Type B pancreatic cell (in vitro differentiated cells): ENCODE measurements at regions not wholly inside any gene's neighbourhood (a gene's known extent, or its start where the extent isn't known, plus 50 kb on each side); places are given as distances from the start of the nearest gene placed in this dataset.

Experiments
- DNase-seq: peaks from one replicate; pipeline ENCODE4 v3.0.0; 2021; ENCODE audit warnings: mixed read lengths; ENCODE audit not compliant: unreplicated experiment; ENCODE audit errors: extremely low spot score
- H3K27ac Mint-ChIP-seq: 2 replicates; pipeline ENCODE4 v1.8.0; 2021; ENCODE audit warnings: mild to moderate bottlenecking, mixed read lengths
- H3K27me3 Mint-ChIP-seq: 2 replicates; pipeline ENCODE4 v1.8.0; 2021; ENCODE audit warnings: mixed read lengths
- H3K36me3 Mint-ChIP-seq: 2 replicates; pipeline ENCODE4 v1.8.0; 2021; ENCODE audit warnings: mixed read lengths
- H3K4me1 Mint-ChIP-seq: one replicate; pipeline ENCODE4 v1.8.0; 2021; ENCODE audit warnings: mixed read lengths; ENCODE audit not compliant: unreplicated experiment
- H3K4me3 Mint-ChIP-seq: 2 replicates; pipeline ENCODE4 v1.8.0; 2021; ENCODE audit warnings: mild to moderate bottlenecking, mixed read lengths
- H3K9me3 Mint-ChIP-seq: 2 replicates; pipeline ENCODE4 v1.8.0; 2021; ENCODE audit warnings: mixed read lengths
- TF ChIP-seq, protein P1 (sequence below): fragments of 200-600 bp; sonication (generic); conservative IDR thresholded peaks from 2 replicates; pipeline ENCODE4 v1.5.0; 2021; ENCODE audit warnings: antibody characterized with exemption, mild to moderate bottlenecking

DNA sequence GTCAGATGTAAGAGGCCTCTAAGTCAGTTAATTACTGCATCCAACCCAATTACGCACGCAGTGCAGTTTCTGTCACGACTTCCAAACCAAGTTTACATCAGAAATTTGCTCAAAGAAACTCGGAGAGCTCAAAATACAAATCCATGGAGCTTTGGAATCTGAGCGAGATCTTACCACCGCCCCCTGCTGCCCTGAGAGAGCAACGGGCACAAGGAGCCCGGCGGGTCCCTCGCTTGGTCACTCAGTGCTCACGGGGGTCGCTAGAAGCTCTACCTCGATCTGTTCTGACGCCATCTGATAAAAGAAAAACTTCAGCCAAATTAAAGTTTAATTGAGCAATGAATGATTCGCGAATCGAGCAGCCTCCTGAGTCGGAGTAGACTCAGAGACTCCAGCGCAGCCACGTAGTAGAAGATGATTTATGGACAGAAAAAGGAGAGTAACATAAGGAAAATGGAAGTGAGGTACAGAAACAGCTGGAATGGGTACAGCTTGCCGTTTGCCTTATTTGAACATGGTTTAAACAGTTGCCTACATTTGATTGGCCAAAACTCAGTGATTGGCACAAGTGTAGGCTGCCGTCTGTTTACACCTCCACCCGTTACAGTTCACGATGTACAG lies 232.7 kb upstream of the ATP10A start:
- Mint-ChIP-seq H3K36me3 (no peaks in the 10 kb centered on the region), H3K9me3 (no peaks in the 10 kb centered on the region), H3K27ac (no peak overlapping the region), H3K4me1 (peaks cover 13% of the 10 kb centered on the region), H3K27me3 (no peaks in the 10 kb centered on the region), H3K4me3 (no peak overlapping the region)
- no peak for DNase-seq
- TF ChIP-seq, protein P1, sequence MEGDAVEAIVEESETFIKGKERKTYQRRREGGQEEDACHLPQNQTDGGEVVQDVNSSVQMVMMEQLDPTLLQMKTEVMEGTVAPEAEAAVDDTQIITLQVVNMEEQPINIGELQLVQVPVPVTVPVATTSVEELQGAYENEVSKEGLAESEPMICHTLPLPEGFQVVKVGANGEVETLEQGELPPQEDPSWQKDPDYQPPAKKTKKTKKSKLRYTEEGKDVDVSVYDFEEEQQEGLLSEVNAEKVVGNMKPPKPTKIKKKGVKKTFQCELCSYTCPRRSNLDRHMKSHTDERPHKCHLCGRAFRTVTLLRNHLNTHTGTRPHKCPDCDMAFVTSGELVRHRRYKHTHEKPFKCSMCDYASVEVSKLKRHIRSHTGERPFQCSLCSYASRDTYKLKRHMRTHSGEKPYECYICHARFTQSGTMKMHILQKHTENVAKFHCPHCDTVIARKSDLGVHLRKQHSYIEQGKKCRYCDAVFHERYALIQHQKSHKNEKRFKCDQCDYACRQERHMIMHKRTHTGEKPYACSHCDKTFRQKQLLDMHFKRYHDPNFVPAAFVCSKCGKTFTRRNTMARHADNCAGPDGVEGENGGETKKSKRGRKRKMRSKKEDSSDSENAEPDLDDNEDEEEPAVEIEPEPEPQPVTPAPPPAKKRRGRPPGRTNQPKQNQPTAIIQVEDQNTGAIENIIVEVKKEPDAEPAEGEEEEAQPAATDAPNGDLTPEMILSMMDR: peak; percentile 62

DNA sequence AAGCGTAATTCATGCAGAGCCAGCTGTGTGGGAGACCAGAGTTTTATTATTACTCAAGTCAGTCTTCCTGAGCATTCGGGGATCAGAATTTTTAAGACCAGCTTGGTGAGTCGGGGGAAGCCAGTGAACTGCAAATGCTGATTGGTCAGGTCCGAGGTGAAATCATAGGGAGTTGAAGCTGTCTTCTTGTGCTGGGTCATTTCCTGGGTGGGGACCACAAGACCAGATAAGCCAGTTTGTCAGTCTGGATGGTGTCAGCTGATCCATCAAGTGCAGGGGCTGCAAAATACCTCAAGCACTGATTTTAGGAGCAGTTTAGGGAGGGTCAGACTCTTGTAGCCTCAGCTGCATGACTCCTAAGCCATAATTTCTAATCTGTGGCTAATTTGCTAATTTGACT lies 228.1 kb upstream of the ATP10A start:
- H3K4me1 Mint-ChIP-seq: peaks cover 12% of the 10 kb centered on the region
- peak overlapping the region; percentile 68 for H3K4me3 Mint-ChIP-seq
- DNase-seq: no peak
- H3K9me3 Mint-ChIP-seq: no peaks in the 10 kb centered on the region
- peak overlapping the region; percentile 95 for H3K27ac Mint-ChIP-seq
- no peaks in the 10 kb centered on the region for H3K36me3 Mint-ChIP-seq
- H3K27me3 Mint-ChIP-seq: no peaks in the 10 kb centered on the region
- TF ChIP-seq, protein P1: no peak

DNA sequence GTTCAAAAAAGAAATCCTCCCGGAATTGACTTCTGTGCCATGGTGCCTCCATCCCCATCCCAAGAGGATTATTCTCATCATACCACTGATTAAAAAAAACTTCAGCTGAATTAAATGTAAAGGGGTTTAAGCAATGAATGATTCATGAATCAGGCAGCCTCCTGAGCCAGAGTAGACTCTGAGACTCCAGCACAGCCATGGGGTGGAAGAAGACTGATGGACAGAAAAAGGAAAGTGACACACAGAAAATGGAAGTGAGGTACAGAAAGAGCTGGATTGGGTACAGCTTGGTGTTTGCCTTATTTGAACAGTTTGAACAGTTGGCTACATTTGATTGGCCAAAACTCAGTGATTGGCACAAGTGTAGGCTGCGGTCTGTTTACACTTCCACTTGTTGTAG lies 224.8 kb upstream of the ATP10A start:
- H3K27me3 Mint-ChIP-seq: no peaks in the 10 kb centered on the region
- no peaks in the 10 kb centered on the region for H3K36me3 Mint-ChIP-seq
- peaks cover 17% of the 10 kb centered on the region for H3K4me1 Mint-ChIP-seq
- H3K4me3 Mint-ChIP-seq: no peak overlapping the region
- TF ChIP-seq, protein P1: no peak
- no peaks in the 10 kb centered on the region for H3K9me3 Mint-ChIP-seq
- peak overlapping the region; percentile 37 for H3K27ac Mint-ChIP-seq
- no peak for DNase-seq

DNA sequence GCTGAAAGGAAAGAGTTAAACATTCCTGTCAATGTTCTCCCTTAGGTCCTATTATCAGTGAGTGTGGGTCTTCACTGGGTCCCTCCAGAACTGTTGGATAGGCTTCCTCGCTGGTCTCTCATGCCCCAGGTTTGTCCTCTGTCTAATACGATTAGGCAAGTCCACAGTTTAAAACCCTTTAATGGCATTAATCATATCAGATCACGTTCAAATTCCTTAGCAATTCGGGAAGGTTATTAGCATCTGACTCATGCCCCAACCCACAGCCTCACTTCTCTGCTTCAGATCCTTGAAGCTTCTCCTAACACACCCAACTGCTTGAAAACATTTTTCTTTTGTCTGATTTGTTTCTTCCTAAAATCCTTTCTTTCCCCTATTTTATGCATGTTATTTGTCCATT lies 224.3 kb upstream of the ATP10A start:
- Mint-ChIP-seq H3K9me3 (no peaks in the 10 kb centered on the region), H3K36me3 (no peaks in the 10 kb centered on the region), H3K4me1 (peaks cover 20% of the 10 kb centered on the region), H3K27me3 (no peaks in the 10 kb centered on the region), H3K27ac (peak overlapping the region; percentile 37), H3K4me3 (no peak overlapping the region)
- no peak for DNase-seq
- TF ChIP-seq, protein P1: no peak

DNA sequence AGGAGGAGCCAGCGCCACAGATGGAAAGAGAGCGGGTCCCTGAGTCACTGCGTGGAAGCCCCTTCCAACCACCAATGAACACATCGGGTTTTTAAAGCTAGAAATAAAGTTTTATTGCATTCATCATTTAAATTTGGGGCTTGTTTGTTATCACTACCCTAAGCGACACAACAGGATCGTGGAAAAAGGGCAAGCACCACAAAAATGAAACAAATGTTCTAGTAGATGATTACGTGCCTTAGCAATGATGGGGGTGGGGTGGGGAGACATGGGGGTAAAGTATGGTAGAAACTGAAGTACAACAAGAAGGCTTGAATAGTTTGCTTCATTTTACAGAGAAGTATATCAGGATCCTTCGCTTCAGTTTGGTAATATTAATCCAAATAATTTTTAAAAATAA lies 221.6 kb upstream of the ATP10A start:
- H3K27me3 Mint-ChIP-seq: peaks cover 7% of the 10 kb centered on the region
- DNase-seq: no peak
- TF ChIP-seq, protein P1: no peak
- H3K27ac Mint-ChIP-seq: no peak overlapping the region
- no peak overlapping the region for H3K4me3 Mint-ChIP-seq
- H3K4me1 Mint-ChIP-seq: peaks cover 29% of the 10 kb centered on the region
- peaks cover 6% of the 10 kb centered on the region for H3K9me3 Mint-ChIP-seq
- H3K36me3 Mint-ChIP-seq: peaks cover 4% of the 10 kb centered on the region

DNA sequence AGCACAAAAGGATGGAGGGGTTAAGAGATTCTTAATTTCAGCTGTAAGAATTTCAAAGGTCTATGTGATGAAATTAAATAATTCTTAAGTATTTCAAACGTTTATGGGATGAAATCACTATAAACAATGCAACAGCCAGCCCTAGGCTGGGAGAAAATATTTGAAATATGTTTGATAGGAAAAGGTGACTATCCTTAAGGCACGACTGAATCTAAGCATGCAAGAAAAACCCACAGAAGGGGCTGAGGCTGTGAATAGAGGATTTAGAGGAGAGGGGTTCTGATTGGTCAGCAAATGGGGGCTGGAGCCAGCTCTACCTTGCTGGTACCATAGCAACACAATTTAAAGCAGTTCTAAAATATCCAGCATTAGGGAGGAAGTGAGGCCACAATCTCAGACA lies 220.8 kb upstream of the ATP10A start:
- Mint-ChIP-seq H3K27me3 (peaks cover 7% of the 10 kb centered on the region), H3K9me3 (peaks cover 6% of the 10 kb centered on the region), H3K27ac (peak overlapping the region; percentile 98), H3K36me3 (peaks cover 4% of the 10 kb centered on the region), H3K4me1 (peaks cover 29% of the 10 kb centered on the region), H3K4me3 (peak overlapping the region; percentile 89)
- DNase-seq: no peak
- TF ChIP-seq, protein P1: no peak
